CD4-positive, alpha-beta T cell treated with Interleukin-6 for 4 hours (primary cell): ENCODE measurements at regions not wholly inside any gene's neighbourhood (a gene's known extent, or its start where the extent isn't known, plus 50 kb on each side); places are given as distances from the start of the nearest gene placed in this dataset.
"Not testable (repeated sequence)": the region's sequence is repeated elsewhere in the genome, so short reads cannot be mapped to it uniquely, and the experiment has no call there.

Source experiments
- DNase-seq: peaks from one replicate; pipeline ENCODE4 v3.0.0-alpha.2; 2020; ENCODE audit warnings: mixed read lengths

DNA sequence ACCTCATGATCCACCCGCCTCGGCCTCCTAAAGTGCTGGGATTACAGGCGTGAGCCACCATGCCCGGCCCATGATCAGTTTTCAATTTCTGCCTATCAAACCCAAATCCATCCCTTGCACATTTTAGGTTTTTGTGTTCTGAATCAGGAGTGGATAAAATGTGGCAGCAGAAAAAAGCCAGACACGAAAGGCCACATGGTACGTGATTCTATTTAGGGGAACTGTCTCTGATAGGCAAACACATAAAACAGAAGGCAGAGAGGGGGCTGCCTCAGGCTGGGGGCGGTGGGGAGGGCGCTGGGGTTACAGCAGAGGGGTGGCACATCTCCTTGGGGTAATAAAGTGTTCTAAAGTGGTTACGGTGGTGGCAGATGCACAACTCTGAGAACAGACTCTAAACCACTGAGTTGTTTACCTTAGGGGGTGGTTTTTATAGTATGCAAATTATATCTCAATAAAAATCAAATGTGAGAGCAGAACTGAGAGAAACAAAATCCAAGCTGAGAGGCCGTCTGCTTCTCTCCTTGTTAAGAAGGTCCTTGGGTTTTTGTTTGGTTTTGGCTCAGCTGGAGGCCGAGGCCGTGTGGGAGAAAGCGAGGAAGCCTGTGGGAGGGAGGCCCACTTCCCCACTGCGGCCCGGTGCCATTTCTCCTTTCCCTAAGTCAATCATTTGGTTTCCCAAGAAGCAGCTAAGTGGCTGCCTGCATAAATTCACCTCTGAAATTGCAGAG lies 78.0 kb downstream of the SOWAHC start:
- DNase-seq, result no peak

DNA sequence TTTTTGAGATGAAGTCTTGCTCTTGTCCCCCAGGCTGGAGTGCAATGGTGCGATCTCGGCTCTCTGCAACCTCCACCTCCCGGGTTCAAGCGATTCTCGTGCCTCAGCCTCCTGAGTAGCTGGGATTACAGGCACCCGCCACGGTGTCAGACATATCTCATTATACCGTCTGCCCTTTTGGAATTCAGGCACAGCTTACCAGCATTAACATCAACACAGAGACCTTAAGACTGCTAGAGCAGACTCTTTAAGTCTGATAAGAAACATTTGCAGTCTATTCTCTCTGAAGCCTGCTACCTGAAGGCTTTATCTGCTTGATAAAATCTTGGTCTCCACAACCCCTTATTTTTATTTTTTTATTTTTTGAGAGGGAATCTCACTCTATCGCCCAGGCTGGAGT lies 78.7 kb downstream of the SOWAHC start:
- not testable (repeated sequence) for DNase-seq

DNA sequence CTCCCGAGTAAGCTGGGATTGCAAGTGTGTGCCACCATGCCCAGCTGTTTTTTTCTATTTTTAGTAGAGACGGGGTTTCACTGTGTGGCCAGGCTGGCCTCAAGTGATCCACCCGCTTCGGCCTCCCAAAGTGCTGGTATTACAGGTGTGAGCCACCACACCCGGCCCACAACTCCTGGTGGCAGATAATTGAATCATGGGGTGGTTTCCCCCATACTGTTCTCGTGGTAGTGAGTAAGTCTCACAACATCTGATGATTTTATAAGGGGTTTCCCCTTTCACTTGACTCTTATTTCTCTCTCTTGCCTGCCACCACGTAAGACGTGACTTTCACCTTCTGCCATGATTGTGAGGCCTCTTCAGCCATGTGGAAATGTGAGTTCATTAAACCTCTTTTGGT lies 79.1 kb downstream of the SOWAHC start:
- not testable (repeated sequence) for DNase-seq

- DNase-seq, result no peak
These were observed 80.0 kb downstream of the SOWAHC start for GRCh38 chr2:109694190-109694589.

GRCh38 chr2:109695290-109695689 lies 81.1 kb downstream of the SOWAHC start:
- no peak for DNase-seq

DNA sequence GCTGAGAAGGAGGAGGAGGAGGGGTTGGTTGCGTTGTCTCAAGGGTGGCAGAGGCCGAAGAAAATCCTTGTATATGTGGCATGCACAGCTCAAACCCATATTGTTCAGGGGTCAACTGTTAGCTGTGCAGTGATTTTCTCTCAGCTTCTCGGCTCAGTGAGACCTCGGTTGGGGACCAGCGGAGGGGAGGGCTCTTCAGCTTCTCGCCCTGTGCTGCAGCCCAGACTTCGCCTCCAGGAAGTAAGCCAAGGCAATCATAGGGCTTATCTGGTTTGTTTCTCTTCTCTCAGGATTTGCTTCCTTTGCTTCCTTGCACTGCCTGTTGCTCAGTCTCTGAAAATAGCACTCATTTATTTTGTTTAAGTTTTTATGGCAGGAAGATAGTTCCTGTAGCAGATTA lies 85.5 kb downstream of the SOWAHC start:
- no peak for DNase-seq

- DNase-seq, result no peak
These were observed 86.6 kb downstream of the SOWAHC start for GRCh38 chr2:109700680-109701274.

DNA sequence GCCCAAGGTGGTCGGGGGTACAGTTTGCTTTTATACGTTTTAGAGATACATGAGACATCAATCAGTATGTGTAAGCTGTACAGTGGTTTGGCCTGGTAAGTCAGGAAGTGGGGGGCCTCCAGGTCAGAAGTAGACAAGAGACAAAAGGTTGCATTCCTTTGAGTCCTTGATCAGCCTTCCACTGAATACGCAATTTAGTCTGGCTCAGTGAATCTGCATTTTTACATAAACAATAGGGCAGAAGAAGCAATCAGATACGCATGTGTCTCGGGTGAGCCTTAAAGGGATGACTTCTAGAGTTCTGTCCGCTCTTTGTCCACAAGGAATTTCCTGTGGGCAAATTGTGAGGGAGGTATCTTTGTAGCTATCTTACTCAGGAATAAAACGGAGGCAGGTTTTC lies 87.2 kb downstream of the SOWAHC start:
- no peak for DNase-seq

DNA sequence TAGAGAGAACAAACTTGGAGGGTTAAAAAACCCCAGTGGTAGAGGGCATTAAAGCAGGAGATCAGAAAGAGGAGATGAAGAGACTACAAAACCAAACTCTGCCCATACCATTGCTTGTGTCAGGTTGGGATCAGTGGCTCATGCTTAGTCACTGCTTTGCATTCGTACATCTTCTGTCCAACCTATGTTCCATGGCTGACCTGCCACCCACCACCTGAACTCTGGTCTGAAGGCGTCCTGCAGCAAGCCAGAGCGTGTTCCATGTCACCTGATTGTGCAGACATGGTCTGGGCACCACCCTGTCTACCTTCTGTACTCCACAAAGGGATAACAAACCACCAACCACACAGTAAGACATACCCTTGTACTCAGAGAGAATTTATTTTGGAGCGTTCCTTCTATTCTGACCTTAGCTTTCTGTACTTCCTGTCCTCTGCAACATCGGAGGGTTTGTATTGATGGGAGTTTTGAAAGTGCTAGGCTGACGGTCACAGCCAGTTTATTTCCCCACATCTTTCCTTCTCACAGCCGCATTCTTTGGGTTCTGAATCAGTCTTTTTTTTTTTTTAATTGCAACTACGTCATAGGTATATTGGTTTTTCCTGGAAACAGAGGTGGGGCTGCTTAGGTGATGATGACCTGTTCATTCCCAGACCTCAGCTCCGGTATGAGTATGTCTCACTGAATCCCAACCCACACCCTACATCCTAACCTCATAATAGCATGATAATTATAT lies 88.3 kb downstream of the SOWAHC start:
- no peak for DNase-seq

GRCh38 chr2:109703077-109703476 lies 88.9 kb downstream of the SOWAHC start:
- DNase-seq, result no peak

DNA sequence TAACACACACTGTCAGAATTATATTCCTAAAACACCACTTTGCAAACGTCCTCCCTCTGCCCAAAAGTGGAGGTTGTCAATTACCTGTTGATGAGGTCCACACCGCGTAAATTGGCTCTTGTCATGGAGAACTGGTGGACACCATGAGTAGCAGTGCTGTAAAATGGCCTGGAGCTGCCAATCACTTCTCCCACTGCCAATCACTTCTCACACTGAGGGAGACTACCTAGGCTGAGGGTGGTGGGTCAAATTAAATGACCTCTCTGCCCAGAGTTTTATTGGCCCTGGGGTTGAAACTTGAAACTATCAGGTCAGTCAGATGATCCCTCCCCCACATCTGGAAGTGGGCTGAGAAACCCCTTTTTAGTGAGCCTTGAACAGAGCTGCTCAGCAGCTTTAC lies 89.6 kb downstream of the SOWAHC start:
- DNase-seq, result no peak

GRCh38 chr2:109707281-109708147 lies 86.6 kb upstream of the RGPD5 start:
- DNase-seq, result no peak

DNA sequence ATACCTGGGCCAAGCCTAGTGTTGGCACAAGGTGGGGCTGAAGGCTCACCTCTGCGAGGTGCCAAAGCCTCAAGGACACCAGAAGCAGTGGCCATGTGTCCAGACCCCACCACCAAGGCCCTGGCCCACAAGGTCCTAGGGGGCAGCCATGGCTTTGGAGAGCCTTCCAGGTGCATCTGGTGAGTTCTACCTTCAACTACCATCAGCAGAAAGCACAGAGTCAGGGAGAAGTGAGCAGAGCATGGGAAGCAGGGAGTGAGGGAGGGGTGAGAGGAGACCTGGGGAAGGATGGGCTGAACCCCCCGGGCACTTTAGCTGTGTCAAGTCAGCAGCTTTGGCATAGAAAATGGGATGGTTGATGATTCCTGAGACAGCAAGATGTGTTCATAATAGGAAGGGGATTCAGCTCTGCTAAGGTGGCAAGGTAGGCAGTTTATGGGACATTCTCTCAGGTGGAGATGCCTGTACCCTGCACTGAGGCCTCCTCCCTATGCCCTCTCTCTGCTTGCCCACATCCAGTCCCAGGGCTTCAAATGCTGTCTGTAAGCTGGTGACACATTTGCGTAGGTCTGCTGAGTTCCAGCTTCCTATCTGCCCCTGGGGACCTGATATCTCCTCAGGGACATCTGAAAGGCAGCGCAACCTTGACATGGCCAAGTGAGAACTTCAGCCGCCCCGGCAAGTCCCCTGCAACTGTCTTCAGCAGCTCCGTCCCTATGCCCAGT lies 83.4 kb upstream of the RGPD5 start:
- DNase-seq, result no peak

DNA sequence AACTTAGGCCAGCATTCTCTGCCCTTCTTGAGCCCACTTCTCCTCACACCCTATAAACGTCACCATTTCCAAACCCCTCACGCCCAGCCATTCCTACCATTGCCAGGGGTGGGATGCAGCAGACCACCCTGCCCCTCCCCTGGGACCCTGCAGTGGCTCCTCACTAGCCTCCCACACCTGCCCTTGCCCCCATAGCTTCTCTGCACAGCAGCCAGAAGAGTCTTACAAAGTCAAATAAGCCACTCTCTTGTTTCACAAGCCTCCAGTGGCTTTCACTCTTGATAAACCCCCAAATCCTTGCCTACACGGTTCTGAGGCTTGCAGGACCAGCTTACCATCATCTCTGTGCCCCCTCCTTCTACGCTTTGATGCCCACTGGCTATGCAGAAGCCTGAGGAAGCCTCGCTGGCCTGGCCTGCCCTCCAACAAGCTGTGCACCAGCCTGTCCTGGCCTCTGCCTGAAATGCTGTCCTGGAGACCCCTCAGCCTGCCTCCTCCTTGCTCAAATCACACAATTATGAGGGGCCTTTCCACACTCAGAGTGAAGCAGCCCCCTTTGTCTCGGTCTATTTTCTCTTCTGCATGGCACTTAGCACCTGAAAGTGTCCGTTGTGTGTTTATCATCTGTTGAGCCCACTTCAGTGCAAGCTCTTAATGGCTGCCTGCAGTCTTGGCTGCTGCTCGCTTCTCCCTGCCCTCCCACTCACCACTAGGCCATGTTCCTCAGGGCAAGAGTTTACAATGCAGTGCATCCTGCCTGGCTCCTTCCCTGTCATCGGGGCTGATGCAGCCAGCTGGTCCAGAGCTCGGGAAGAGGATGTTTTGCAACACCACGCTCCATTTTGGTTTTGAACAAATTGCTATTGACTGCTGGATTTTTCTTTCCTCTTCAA lies 82.6 kb upstream of the RGPD5 start:
- DNase-seq, result no peak

DNA sequence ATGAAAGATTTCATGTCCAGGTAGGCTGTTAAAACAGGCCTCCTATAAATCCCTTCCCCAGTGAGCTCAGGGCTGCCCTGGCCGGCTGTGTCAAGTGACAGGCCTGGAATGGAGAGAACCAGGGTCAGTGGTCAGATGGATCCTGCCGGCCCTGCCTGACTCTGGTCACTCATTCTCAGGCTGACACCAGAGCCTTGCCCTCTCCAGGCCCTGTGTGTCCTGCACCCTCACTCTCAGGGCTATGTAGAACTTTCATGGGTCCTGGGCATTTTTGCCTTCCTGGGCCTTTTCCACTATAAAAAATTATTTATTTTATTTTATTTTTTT lies 82.0 kb upstream of the RGPD5 start:
- no peak for DNase-seq

- DNase-seq, result no peak
These were observed 81.4 kb upstream of the RGPD5 start for GRCh38 chr2:109712746-109713145.

- DNase-seq, result no peak
These were observed 78.7 kb upstream of the RGPD5 start for GRCh38 chr2:109715313-109715805.

- not testable (repeated sequence) for DNase-seq
These were observed 77.5 kb upstream of the RGPD5 start for GRCh38 chr2:109716596-109716995.

DNA sequence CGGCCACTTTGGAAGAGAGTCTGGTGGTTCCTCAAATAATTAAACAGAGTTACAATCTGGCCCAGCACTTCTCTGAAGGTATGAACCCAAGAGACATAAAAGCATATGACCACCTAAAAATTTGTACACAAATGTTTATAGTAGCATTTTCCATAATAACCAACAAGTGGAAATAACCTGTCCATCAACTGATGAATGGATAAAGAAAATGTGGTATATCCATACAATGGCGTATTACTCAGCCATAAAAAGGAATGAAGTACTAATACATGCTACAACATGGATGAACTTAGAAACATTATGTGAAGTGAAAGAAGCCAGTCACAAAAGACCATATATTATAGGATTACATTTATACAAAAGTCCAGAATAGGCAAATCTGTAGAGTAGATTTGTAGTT lies 76.0 kb upstream of the RGPD5 start:
- no peak for DNase-seq

DNA sequence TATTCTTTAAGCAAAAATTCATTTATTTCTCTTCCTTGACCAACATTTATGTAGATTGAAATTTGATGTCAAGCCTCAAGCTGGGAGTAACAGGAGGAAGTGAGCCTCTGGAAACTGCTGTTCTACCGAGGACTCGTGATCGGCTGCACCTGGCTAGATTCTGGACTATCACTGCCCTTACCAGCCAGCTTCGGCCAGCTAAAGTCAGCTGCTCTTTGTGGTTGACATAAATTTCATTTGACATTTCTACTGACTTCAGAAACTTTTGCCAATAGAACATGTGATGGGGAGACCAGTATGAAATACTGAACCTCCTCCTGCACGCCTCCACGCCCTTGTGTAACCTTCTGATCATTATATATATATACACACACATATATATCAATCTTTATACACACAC lies 74.2 kb upstream of the RGPD5 start:
- no peak for DNase-seq

DNA sequence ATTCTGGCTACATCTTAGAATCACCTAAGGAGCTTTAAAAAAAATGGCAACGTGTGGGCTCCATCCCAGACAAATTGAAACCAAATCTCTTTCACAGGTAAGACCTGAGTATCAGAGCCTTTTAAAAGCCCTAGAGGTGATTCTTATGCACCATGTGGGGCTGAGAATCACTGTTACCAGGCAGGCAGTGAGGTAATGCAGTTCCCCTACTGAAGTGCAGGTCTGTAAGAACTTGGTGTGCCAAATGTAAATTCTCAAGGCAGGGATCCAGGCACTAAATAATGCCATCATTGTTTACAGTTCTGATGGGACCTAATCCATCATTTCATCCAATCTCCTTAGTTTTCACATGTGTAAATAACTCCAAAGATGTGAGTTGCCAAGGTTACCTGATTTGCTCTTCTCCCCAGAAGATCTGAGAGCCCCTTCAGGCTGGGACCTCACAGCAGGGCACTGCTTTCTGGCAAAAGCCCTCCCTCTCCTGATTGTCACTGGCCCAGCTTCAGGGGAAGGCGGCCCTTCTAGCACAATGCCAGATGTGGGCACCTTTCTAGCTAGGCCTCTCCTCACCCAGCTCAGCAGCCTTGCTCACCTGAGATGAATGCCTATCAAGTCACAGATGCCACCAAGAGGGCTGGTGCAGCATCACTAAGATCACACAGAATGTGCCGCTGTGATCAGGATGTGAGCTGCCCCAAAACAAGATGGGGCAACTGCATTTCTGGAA lies 73.6 kb upstream of the RGPD5 start:
- no peak for DNase-seq
